NCI-H1436 treated with DMSO at 0.1 percent for 48 hours (cell line): ENCODE measurements at regions not wholly inside any gene's neighbourhood (a gene's known extent, or its start where the extent isn't known, plus 50 kb on each side); places are given as distances from the start of the nearest gene placed in this dataset.
"Not testable (repeated sequence)": the region's sequence is repeated elsewhere in the genome, so short reads cannot be mapped to it uniquely, and the experiment has no call there.

Source experiments
- DNase-seq: peaks from one replicate; lab custom pipeline; 2025; lab: John Stamatoyannopoulos, UW

DNA sequence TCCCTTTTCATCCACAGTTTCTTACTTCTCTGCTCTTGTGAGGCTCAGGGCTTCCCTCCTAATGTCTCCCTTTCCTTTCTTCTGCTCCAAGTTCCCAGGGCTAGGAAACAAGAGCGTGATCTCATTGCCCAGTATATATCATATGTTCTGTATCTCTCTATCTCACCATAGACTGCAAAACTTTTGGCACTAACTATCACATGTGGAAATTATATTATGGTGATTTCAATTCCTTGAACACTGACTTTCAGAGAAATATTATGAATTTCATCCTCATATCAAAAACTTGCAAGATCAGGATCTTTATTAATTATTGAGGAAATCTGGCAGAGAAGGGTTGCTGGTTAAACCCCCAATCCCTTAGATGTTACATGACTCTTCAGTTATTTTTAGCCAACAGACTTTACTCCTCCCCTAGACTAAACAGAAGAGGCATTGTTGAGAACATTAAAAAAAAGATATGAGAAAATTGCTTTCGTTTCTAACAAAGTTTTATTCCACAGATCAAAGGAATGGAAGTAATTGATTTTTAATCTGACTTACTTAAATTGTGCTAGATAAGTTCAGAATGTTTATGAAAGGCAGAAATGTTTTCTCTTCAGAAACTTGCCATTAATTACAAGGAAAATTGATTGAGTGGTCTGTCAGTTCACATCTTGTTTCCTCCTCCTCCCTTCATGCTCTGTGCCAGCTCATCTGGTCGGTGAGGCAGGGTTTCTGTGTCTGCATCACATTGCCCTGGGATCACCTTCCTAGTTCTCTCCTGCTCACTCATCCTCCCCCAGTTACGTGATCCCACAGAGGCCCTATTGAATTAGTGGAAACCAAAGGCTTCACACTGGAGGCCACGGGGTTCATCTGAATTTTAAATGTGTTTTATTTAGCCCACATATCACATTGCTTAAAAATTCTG, 378.5 kb downstream of the LMO7 start:
- DNase-seq: no peak

- DNase-seq: no peak
Observed at GRCh38 chr13:76012091-76012721, 376.1 kb downstream of the LMO7 start.

DNA sequence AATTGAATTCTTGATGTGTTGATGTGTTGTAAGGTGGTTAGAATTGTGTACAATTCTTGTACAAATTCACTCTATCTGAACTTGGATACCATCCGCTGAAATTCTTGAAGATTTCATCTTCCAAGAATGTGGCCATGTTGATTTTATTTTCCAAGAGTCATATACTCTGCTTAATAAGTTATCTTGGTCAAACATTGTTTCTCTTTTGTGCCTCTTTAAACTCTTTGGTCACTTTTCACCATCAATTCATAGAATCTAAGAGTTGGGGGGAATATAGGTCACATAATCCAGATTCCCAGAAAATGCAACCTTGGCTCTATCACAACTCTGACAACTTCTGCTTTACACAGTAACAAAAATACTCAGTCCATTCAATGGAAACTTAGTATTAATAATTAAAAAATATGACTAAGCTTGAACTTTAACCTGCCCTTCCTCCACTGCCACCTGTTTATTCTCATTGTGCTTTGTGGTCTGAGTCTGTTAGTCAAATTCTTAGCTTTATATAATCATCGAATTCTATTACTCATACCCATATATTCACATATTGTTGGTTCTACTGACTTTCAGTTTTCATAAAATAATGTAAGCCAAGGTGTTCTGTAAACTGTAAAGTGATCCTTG, 373.2 kb downstream of the LMO7 start:
- DNase-seq: no peak

- no peak for DNase-seq
Observed at GRCh38 chr13:76004416-76004815, 368.3 kb downstream of the LMO7 start.

GRCh38 chr13:76000131-76000530, 364.0 kb downstream of the LMO7 start:
- no peak for DNase-seq

GRCh38 chr13:75996582-75996981, 360.5 kb downstream of the LMO7 start:
- DNase-seq: no peak

DNA sequence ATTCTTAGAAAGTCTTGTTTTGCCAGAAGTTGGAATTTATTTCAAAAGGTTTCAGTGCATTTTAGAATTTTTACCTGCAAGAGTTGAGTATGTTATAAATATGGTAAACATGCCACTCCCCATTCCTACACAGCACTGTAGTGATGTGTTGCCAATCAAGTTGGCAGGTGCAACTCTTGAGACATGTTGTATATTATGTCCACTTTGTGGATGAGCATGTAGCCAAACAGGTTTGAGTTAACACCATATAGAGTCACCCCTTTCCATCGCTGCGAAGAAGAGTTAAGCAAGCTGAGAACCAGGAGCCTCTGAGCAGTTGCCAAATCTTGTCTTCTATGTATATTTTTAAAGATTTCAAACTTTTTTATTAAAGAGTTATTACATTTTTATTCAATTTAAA, 359.8 kb downstream of the LMO7 start:
- no peak for DNase-seq

DNA sequence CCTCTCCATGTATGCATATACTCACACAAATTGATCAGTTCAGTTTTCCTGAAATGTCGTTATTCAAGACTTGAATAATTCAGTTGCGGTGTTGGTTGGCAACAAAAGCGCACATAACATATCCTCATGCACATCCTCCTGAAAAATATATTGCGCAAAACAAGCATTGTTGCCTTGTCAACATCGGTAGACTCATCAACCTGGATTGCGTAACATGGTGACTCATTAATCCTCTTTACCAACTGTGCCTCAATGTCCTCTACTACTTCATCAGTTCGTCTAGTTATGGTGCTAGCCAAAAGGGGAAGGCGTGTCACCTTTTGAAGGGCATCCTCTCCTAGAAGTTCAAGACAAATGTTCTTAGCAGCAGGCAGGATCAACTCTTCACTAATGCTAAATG, 357.7 kb downstream of the LMO7 start:
- DNase-seq: no peak

GRCh38 chr13:75993241-75993640, 357.1 kb downstream of the LMO7 start:
- DNase-seq: no peak

- no peak for DNase-seq
Observed at GRCh38 chr13:75986818-75987217, 350.7 kb downstream of the LMO7 start.

DNA sequence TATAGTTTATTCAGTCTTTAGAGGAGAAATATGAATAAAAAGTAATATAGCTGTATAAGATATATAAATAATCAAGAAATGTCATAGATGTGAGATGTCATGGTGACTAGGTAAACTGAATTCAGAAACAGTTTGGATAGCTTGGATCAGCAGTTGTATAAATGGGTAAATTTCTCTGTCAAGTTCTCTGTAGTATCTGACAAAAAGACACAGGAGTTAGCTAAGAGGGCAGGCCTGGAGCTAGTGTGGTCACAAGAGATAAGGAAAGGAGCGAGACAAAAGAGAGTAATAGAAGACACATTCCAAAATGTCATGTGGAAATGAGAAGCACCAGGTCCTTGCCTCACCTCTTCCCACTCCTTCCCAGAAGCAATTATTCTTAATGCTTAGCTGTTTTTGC, 349.0 kb downstream of the LMO7 start:
- DNase-seq: no peak

GRCh38 chr13:75978818-75979217, 342.7 kb downstream of the LMO7 start:
- DNase-seq: no peak

DNA sequence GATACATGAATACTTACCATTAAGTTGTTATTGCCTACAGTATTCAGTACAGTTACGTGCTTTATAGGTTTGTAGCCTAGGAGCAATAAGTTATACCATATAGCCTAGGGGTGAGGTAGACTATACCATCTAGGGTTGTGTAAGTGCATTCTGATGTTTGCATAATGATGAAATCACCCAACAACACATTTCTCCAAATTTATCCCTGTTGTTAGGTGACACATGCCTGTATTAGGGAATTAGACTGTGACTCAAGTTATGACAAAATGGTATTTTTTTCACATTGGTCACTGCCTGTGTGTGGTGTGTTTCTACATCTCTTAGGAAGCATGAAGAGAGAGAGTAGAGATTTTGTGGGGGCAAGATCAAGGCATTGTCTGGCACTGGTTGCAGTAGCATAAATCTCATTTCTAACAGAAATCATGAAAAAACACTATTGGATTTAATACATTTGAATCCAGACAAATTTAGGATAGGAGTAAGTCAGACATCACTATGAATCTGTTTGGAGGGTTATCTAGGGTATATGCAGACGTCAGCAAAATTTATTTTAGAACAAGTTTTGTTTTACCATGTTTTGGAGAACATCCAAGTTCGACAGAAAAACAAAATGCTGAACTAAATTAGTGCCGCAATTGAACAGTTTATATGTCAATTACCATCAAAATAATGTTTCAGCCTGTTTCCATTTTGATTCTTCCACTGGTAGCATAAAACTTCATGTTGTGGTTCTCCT, 332.1 kb downstream of the LMO7 start:
- no peak for DNase-seq

DNA sequence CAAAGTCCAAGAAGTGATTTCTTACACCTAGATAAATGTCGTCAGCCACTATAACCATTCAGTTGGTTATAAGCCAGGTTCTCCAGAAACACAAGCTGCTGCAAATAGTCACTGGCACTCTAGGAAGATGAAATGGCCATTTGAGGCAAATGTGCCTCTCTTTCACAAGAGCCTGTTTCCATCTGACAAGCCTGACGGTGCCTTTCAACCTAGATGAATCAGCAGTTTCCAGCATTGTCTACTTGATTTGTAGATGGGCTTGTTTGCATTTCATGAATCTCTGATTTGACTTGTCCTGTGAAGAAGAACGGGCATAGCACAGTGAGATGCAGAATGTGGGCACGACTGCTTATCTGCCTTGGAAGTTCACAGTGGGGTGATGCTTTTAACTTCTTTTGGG, 327.2 kb downstream of the LMO7 start:
- peak; percentile 31 for DNase-seq

- no peak for DNase-seq
Observed at GRCh38 chr13:75961911-75962310, 325.8 kb downstream of the LMO7 start.

- no peak for DNase-seq
Observed at GRCh38 chr13:75960538-75960994, 324.4 kb downstream of the LMO7 start.

DNA sequence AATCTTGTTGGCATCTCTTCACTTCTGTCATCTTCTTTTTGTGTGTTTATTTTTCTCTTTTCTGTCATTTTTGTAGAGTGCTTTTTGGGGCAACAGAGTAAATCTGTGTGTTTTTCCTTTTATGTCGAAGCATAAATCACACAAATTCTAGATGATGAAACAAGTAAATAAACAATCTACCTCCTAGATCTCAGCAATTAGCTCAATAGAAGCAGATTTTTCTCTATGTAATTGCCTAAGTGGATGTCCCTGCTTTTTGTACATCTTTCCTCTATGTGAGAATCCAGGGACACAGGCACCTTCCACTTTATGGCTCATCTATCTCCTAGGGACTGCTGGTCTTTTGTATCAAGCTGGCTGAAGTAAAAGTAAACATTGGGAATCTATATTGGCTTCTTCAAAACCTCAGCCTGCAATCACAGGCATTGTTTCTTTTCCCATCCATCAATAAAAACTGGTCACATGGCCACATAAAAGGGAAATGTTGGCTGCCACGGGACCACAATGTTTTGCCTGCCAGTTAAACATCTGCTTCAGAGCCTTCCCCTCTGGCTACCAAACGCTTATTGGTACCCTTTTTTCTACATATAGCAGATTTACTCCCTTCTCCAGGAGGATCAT, 323.8 kb downstream of the LMO7 start:
- DNase-seq: no peak

DNA sequence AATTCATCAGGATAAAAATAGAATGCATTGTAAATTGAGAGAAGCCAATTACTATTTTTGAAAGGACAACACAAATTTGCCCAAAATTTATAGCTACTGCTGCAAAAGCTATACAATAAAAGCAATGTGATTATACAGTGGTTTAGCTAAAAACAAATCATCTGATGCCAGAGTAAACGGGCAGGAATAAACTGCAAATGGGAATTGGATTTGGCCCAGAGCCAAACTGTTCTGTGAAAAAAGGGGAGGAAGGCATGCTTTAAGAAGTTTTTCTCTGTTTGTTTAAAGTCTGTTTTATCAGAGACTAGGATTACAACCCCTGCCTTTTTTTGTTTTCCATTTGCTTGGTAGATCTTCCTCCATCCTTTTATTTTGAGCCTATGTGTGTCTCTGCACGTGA, 317.5 kb downstream of the LMO7 start:
- not testable (repeated sequence) for DNase-seq

GRCh38 chr13:75947448-75947847, 311.3 kb downstream of the LMO7 start:
- DNase-seq: no peak

- DNase-seq: no peak
Observed at GRCh38 chr13:75946536-75947284, 310.6 kb downstream of the LMO7 start.

- no peak for DNase-seq
Observed at GRCh38 chr13:75945841-75946482, 309.8 kb downstream of the LMO7 start.
